ENCODE measurements at regions not wholly inside any gene's neighbourhood (a gene's known extent, or its start where the extent isn't known, plus 50 kb on each side); places are given as distances from the start of the nearest gene placed in this dataset.
A peak's percentile ranks its signal among the peaks of the same experiment; 100 is the strongest.

GRCh38 chr10:114755537-114755936 lies 66.0 kb upstream of the FHIP2A start:
- intact Hi-C loops (cut with micrococcal nuclease) = no loop called here
- Histone ChIP-seq H3K27ac (replicated peaks) (peak overlapping the region; percentile 72), H3K36me3 (no peaks in the 10 kb centered on the region), H3K27me3 (ENCODE audit: low read depth) (no peaks in the 10 kb centered on the region), H3K4me1 (peaks cover 94% of the 10 kb centered on the region), H3K4me3 (no peak overlapping the region), H3K9me3 (replicated peaks) (no peaks in the 10 kb centered on the region)
- no peak for DNase-seq
- no peak for TF ChIP-seq CTCF (IDR thresholded peaks at IDR 0.05; ENCODE audit: borderline replicate concordance)

GRCh38 chr10:114758331-114758730 lies 63.2 kb upstream of the FHIP2A start:
- Histone ChIP-seq H3K4me3 (no peak overlapping the region), H3K9me3 (replicated peaks) (no peaks in the 10 kb centered on the region), H3K36me3 (no peaks in the 10 kb centered on the region), H3K27ac (replicated peaks) (peak overlapping the region; percentile 72), H3K27me3 (ENCODE audit: low read depth) (no peaks in the 10 kb centered on the region), H3K4me1 (peaks cover 98% of the 10 kb centered on the region)
- TF ChIP-seq CTCF (IDR thresholded peaks at IDR 0.05; ENCODE audit: borderline replicate concordance) = no peak
- intact Hi-C loops (cut with micrococcal nuclease) = no loop called here
- no peak for DNase-seq

GRCh38 chr10:114761205-114762193 lies 60.1 kb upstream of the FHIP2A start:
- intact Hi-C loops (cut with micrococcal nuclease) = loop anchor here (10.0 kb wide), 1 partner anchor 47 kb away; no protein-coding TSS in a partner anchor
- no peak for DNase-seq
- H3K4me3 ChIP-seq = no peak overlapping the region
- H3K36me3 ChIP-seq = no peaks in the 10 kb centered on the region
- no peak for TF ChIP-seq CTCF (IDR thresholded peaks at IDR 0.05; ENCODE audit: borderline replicate concordance)
- H3K27me3 ChIP-seq (ENCODE audit: low read depth) = no peaks in the 10 kb centered on the region
- H3K4me1 ChIP-seq = peaks cover 98% of the 10 kb centered on the region
- H3K27ac ChIP-seq (replicated peaks) = peak overlapping the region; percentile 72
- no peaks in the 10 kb centered on the region for H3K9me3 ChIP-seq (replicated peaks)

GRCh38 chr10:114762811-114763210 lies 58.8 kb upstream of the FHIP2A start:
- H3K36me3 ChIP-seq = no peaks in the 10 kb centered on the region
- no peak for DNase-seq
- intact Hi-C loops (cut with micrococcal nuclease) = loop anchor here (10.0 kb wide), 1 partner anchor 48 kb away; no protein-coding TSS in a partner anchor
- no peak overlapping the region for H3K4me3 ChIP-seq
- peaks cover 100% of the 10 kb centered on the region for H3K4me1 ChIP-seq
- no peaks in the 10 kb centered on the region for H3K9me3 ChIP-seq (replicated peaks)
- H3K27ac ChIP-seq (replicated peaks) = peak overlapping the region; percentile 72
- TF ChIP-seq CTCF (IDR thresholded peaks at IDR 0.05; ENCODE audit: borderline replicate concordance) = no peak
- no peaks in the 10 kb centered on the region for H3K27me3 ChIP-seq (ENCODE audit: low read depth)

- no peak for TF ChIP-seq CTCF (IDR thresholded peaks at IDR 0.05; ENCODE audit: borderline replicate concordance)
- intact Hi-C loops (cut with micrococcal nuclease) = loop anchor here (10.0 kb wide), 1 partner anchor 50 kb away; no protein-coding TSS in a partner anchor
- Histone ChIP-seq H3K27me3 (ENCODE audit: low read depth) (no peaks in the 10 kb centered on the region), H3K4me3 (peak overlapping the region; percentile 19), H3K9me3 (replicated peaks) (no peaks in the 10 kb centered on the region), H3K36me3 (no peaks in the 10 kb centered on the region), H3K27ac (replicated peaks) (peak overlapping the region; percentile 93), H3K4me1 (peaks cover 90% of the 10 kb centered on the region)
- DNase-seq = no peak
These were observed 56.9 kb upstream of the FHIP2A start for GRCh38 chr10:114764656-114765055.
